ENCODE measurements at regions not wholly inside any gene's neighbourhood (a gene's known extent, or its start where the extent isn't known, plus 50 kb on each side); places are given as distances from the start of the nearest gene placed in this dataset.

DNA sequence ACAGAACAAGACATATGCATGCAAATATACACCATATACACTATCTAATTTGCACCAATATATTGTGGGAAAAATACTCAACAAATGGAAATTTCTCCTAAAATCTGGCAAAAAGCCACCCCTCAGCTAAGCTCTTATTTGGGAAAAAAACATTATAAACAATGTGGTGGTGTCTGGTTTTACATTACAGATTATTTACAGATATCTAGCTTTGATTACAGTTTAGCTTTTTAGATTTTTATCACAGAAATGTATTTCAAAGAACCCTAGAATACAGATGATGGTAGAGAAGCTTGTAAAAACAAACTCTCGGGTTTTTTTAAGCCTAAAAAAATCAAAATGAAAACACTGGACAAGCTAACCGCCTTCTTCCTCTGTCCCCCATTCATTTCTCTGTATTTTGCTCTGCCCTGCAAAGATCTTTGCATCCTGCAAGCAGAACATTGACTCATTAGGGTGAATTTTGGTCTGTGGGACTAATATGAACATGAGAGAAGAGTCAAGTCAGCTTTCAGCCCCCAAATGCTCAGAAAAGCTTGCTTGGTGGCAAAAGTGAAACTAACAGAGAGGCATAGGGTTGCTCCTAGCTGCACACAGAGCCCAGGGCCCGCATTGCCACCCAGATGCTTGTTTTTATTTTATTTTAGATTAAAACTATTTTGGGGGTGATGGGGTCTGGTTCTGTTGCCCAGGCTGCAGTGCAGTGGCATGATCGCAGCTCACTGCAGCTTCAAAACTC lies 88.8 kb upstream of the LYZL1 start:
- TF ChIP-seq EP300 (IDR thresholded peaks at IDR 0.05) (no peak), POLR2A (IDR thresholded peaks at IDR 0.05) (no peak)
